ENCODE measurements at regions not wholly inside any gene's neighbourhood (a gene's known extent, or its start where the extent isn't known, plus 50 kb on each side); places are given as distances from the start of the nearest gene placed in this dataset.

- Histone ChIP-seq H3K27me3 (replicated peaks) (no peaks in the 10 kb centered on the region), H3K36me3 (no peaks in the 10 kb centered on the region), H3K27ac (no peak overlapping the region), H3K9me3 (replicated peaks) (no peaks in the 10 kb centered on the region), H3K4me1 (replicated peaks) (no peaks in the 10 kb centered on the region), H3K4me3 (no peak overlapping the region)
- DNase-seq (ENCODE audit: low read depth in 1 of 2, low spot score in 2 of 2) = no peak
Measured at GRCh38 chr10:8181496-8182157, 127.1 kb downstream of the GATA3 start.

- Histone ChIP-seq H3K36me3 (no peaks in the 10 kb centered on the region), H3K4me1 (replicated peaks) (no peaks in the 10 kb centered on the region), H3K27me3 (replicated peaks) (no peaks in the 10 kb centered on the region), H3K4me3 (no peak overlapping the region), H3K9me3 (replicated peaks) (no peaks in the 10 kb centered on the region), H3K27ac (no peak overlapping the region)
- DNase-seq (ENCODE audit: low read depth in 1 of 2, low spot score in 2 of 2) = no peak
Measured at GRCh38 chr10:8182806-8183205, 128.3 kb downstream of the GATA3 start.

- H3K9me3 ChIP-seq (replicated peaks) = no peaks in the 10 kb centered on the region
- no peaks in the 10 kb centered on the region for H3K27me3 ChIP-seq (replicated peaks)
- no peaks in the 10 kb centered on the region for H3K36me3 ChIP-seq
- DNase-seq (ENCODE audit: low read depth in 1 of 2, low spot score in 2 of 2) = no peak
- no peaks in the 10 kb centered on the region for H3K4me1 ChIP-seq (replicated peaks)
- no peak overlapping the region for H3K27ac ChIP-seq
- no peak overlapping the region for H3K4me3 ChIP-seq
Measured at GRCh38 chr10:8183241-8183704, 128.8 kb downstream of the GATA3 start.

GRCh38 chr10:8187171-8187666 is 132.7 kb downstream of the GATA3 start:
- Histone ChIP-seq H3K4me1 (replicated peaks) (no peaks in the 10 kb centered on the region), H3K4me3 (no peak overlapping the region), H3K36me3 (no peaks in the 10 kb centered on the region), H3K27me3 (replicated peaks) (no peaks in the 10 kb centered on the region), H3K9me3 (replicated peaks) (no peaks in the 10 kb centered on the region), H3K27ac (no peak overlapping the region)
- DNase-seq (ENCODE audit: low read depth in 1 of 2, low spot score in 2 of 2) = no peak

- Histone ChIP-seq H3K36me3 (no peaks in the 10 kb centered on the region), H3K27me3 (replicated peaks) (no peaks in the 10 kb centered on the region), H3K4me3 (no peak overlapping the region), H3K27ac (no peak overlapping the region), H3K4me1 (replicated peaks) (no peaks in the 10 kb centered on the region), H3K9me3 (replicated peaks) (no peaks in the 10 kb centered on the region)
- no peak for DNase-seq (ENCODE audit: low read depth in 1 of 2, low spot score in 2 of 2)
Measured at GRCh38 chr10:8189458-8189857, 135.0 kb downstream of the GATA3 start.

- H3K27ac ChIP-seq = no peak overlapping the region
- H3K36me3 ChIP-seq = no peaks in the 10 kb centered on the region
- no peak for DNase-seq (ENCODE audit: low read depth in 1 of 2, low spot score in 2 of 2)
- H3K4me3 ChIP-seq = no peak overlapping the region
- no peaks in the 10 kb centered on the region for H3K27me3 ChIP-seq (replicated peaks)
- no peaks in the 10 kb centered on the region for H3K4me1 ChIP-seq (replicated peaks)
- no peaks in the 10 kb centered on the region for H3K9me3 ChIP-seq (replicated peaks)
Measured at GRCh38 chr10:8192301-8192700, 137.8 kb downstream of the GATA3 start.

- H3K4me1 ChIP-seq (replicated peaks) = no peaks in the 10 kb centered on the region
- H3K27me3 ChIP-seq (replicated peaks) = no peaks in the 10 kb centered on the region
- DNase-seq (ENCODE audit: low read depth in 1 of 2, low spot score in 2 of 2) = no peak
- H3K4me3 ChIP-seq = no peak overlapping the region
- no peaks in the 10 kb centered on the region for H3K36me3 ChIP-seq
- H3K27ac ChIP-seq = no peak overlapping the region
- no peaks in the 10 kb centered on the region for H3K9me3 ChIP-seq (replicated peaks)
Measured at GRCh38 chr10:8193546-8193945, 139.1 kb downstream of the GATA3 start.

- no peak for DNase-seq (ENCODE audit: low read depth in 1 of 2, low spot score in 2 of 2)
- no peaks in the 10 kb centered on the region for H3K4me1 ChIP-seq (replicated peaks)
Measured at GRCh38 chr10:8194050-8194449, 139.6 kb downstream of the GATA3 start.

GRCh38 chr10:8206882-8207281 is 152.4 kb downstream of the GATA3 start:
- H3K9me3 ChIP-seq (replicated peaks) = no peaks in the 10 kb centered on the region
- H3K4me1 ChIP-seq (replicated peaks) = no peaks in the 10 kb centered on the region
- H3K27ac ChIP-seq = no peak overlapping the region
- no peaks in the 10 kb centered on the region for H3K27me3 ChIP-seq (replicated peaks)
- H3K4me3 ChIP-seq = no peak overlapping the region
- H3K36me3 ChIP-seq = no peaks in the 10 kb centered on the region
- DNase-seq (ENCODE audit: low read depth in 1 of 2, low spot score in 2 of 2) = no peak

More at GRCh38 chr10:8194050-8194449, 139.6 kb downstream of the GATA3 start:
- no peak overlapping the region for H3K4me3 ChIP-seq
- no peaks in the 10 kb centered on the region for H3K27me3 ChIP-seq (replicated peaks)
- H3K36me3 ChIP-seq = no peaks in the 10 kb centered on the region
- H3K27ac ChIP-seq = no peak overlapping the region
- no peaks in the 10 kb centered on the region for H3K9me3 ChIP-seq (replicated peaks)

GRCh38 chr10:8211631-8212030 is 157.1 kb downstream of the GATA3 start:
- H3K27ac ChIP-seq = no peak overlapping the region
- H3K9me3 ChIP-seq (replicated peaks) = no peaks in the 10 kb centered on the region

GRCh38 chr10:8213735-8214134 is 159.2 kb downstream of the GATA3 start:
- no peak for DNase-seq (ENCODE audit: low read depth in 1 of 2, low spot score in 2 of 2)
- H3K4me1 ChIP-seq (replicated peaks) = no peaks in the 10 kb centered on the region
- no peak overlapping the region for H3K27ac ChIP-seq
- no peaks in the 10 kb centered on the region for H3K27me3 ChIP-seq (replicated peaks)
- H3K9me3 ChIP-seq (replicated peaks) = no peaks in the 10 kb centered on the region
- H3K36me3 ChIP-seq = no peaks in the 10 kb centered on the region
- H3K4me3 ChIP-seq = no peak overlapping the region

More at GRCh38 chr10:8211631-8212030, 157.1 kb downstream of the GATA3 start:
- no peak for DNase-seq (ENCODE audit: low read depth in 1 of 2, low spot score in 2 of 2)
- H3K27me3 ChIP-seq (replicated peaks) = no peaks in the 10 kb centered on the region
- no peaks in the 10 kb centered on the region for H3K36me3 ChIP-seq
- H3K4me3 ChIP-seq = no peak overlapping the region
- no peaks in the 10 kb centered on the region for H3K4me1 ChIP-seq (replicated peaks)

- Histone ChIP-seq H3K4me3 (no peak overlapping the region), H3K4me1 (replicated peaks) (no peaks in the 10 kb centered on the region), H3K36me3 (no peaks in the 10 kb centered on the region), H3K27ac (no peak overlapping the region), H3K27me3 (replicated peaks) (no peaks in the 10 kb centered on the region), H3K9me3 (replicated peaks) (no peaks in the 10 kb centered on the region)
- no peak for DNase-seq (ENCODE audit: low read depth in 1 of 2, low spot score in 2 of 2)
Measured at GRCh38 chr10:8214587-8214986, 160.1 kb downstream of the GATA3 start.

- no peak for DNase-seq (ENCODE audit: low read depth in 1 of 2, low spot score in 2 of 2)
- Histone ChIP-seq H3K27ac (no peak overlapping the region), H3K4me1 (replicated peaks) (no peaks in the 10 kb centered on the region), H3K36me3 (no peaks in the 10 kb centered on the region), H3K27me3 (replicated peaks) (no peaks in the 10 kb centered on the region), H3K4me3 (no peak overlapping the region), H3K9me3 (replicated peaks) (no peaks in the 10 kb centered on the region)
Measured at GRCh38 chr10:8216893-8217292, 162.4 kb downstream of the GATA3 start.

GRCh38 chr10:8221451-8221850 is 167.0 kb downstream of the GATA3 start:
- no peaks in the 10 kb centered on the region for H3K4me1 ChIP-seq (replicated peaks)
- no peak overlapping the region for H3K4me3 ChIP-seq
- no peaks in the 10 kb centered on the region for H3K27me3 ChIP-seq (replicated peaks)
- DNase-seq (ENCODE audit: low read depth in 1 of 2, low spot score in 2 of 2) = no peak
- H3K36me3 ChIP-seq = no peaks in the 10 kb centered on the region
- no peaks in the 10 kb centered on the region for H3K9me3 ChIP-seq (replicated peaks)
- no peak overlapping the region for H3K27ac ChIP-seq

- no peaks in the 10 kb centered on the region for H3K27me3 ChIP-seq (replicated peaks)
- no peaks in the 10 kb centered on the region for H3K4me1 ChIP-seq (replicated peaks)
- no peak for DNase-seq (ENCODE audit: low read depth in 1 of 2, low spot score in 2 of 2)
- H3K9me3 ChIP-seq (replicated peaks) = no peaks in the 10 kb centered on the region
- no peak overlapping the region for H3K27ac ChIP-seq
- H3K4me3 ChIP-seq = no peak overlapping the region
- no peaks in the 10 kb centered on the region for H3K36me3 ChIP-seq
Measured at GRCh38 chr10:8224591-8224990, 170.1 kb downstream of the GATA3 start.
